Lower lobe of right lung (tissue), 2 donors: ENCODE measurements at regions not wholly inside any gene's neighbourhood (a gene's known extent, or its start where the extent isn't known, plus 50 kb on each side); places are given as distances from the start of the nearest gene placed in this dataset.
A peak's percentile ranks its signal among the peaks of the same experiment; 100 is the strongest.
"Not testable (repeated sequence)": the region's sequence is repeated elsewhere in the genome, so short reads cannot be mapped to it uniquely, and the experiment has no call there.

ENCODE experiments used
- ATAC-seq, 2 donors: fragments of 200-7000 bp; cut with Tn5 transposase; one replicate each; pipeline ENCODE4 v1.9.1; 2020 to 2022; ENCODE audit warnings: mild to moderate bottlenecking in 2 of 2, moderate library complexity in 2 of 2
- DNase-seq: peaks from one replicate; pipeline ENCODE4 v3.0.0-alpha.2; 2020
- H3K27ac ChIP-seq: fragments of 200-600 bp; one replicate; pipeline ENCODE4 v1.8.0; 2022
- H3K27me3 ChIP-seq: fragments of 200-600 bp; one replicate; pipeline ENCODE4 v1.8.0; 2022; ENCODE audit warnings: low read depth
- H3K36me3 ChIP-seq: fragments of 200-600 bp; one replicate; pipeline ENCODE4 v1.8.0; 2022; ENCODE audit warnings: mild to moderate bottlenecking
- H3K4me1 ChIP-seq: fragments of 200-600 bp; one replicate; pipeline ENCODE4 v1.8.0; 2022
- H3K4me3 ChIP-seq: fragments of 200-600 bp; one replicate; pipeline ENCODE4 v1.8.0; 2022; ENCODE audit warnings: mild to moderate bottlenecking
- H3K9me3 ChIP-seq: fragments of 200-600 bp; one replicate; pipeline ENCODE4 v1.8.0; 2022
- intact Hi-C: fragments of 100-400 bp; cut with DNase I; formaldehyde crosslinking; loops from one replicate; pipeline ENCODE4 v1.11.0; 2022
- TF ChIP-seq, protein P1 (sequence below): fragments of 200-600 bp; IDR thresholded peaks from one replicate; pipeline ENCODE4 v1.8.0; 2022; ENCODE audit warnings: antibody characterized with exemption, mild to moderate bottlenecking
- donor health status: DM: no; HTN: yes; CAD: no; lungs with severe emphysema.

DNA sequence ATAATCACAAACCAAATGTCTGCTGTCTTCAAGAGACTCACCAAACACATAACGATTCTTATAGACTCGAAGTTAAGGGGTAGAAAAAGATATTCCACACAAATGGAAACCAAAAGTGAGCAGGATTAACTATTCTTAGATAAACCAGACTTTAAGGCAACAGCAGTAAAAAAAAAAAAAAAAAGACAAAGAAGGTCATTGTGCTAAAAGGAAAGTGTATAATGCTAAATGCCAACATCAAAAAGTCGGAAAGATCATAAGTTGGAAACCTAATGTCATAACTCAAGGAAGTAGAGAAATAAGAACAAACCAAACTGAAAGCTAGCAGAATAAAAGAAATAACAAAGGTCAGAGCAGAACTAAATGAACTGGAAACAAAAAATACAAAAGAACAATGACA is 714.6 kb downstream of the SEMA5A start:
- ATAC-seq (no peak), DNase-seq (no peak)
- H3K27ac ChIP-seq, result no peak overlapping the region
- no peaks in the 10 kb centered on the region for H3K4me1 ChIP-seq
- no peak overlapping the region for H3K4me3 ChIP-seq
- H3K9me3 ChIP-seq, result no peaks in the 10 kb centered on the region
- H3K36me3 ChIP-seq, result no peaks in the 10 kb centered on the region
- no peaks in the 10 kb centered on the region for H3K27me3 ChIP-seq
- intact Hi-C loops, result no loop called here
- TF ChIP-seq, protein P1, sequence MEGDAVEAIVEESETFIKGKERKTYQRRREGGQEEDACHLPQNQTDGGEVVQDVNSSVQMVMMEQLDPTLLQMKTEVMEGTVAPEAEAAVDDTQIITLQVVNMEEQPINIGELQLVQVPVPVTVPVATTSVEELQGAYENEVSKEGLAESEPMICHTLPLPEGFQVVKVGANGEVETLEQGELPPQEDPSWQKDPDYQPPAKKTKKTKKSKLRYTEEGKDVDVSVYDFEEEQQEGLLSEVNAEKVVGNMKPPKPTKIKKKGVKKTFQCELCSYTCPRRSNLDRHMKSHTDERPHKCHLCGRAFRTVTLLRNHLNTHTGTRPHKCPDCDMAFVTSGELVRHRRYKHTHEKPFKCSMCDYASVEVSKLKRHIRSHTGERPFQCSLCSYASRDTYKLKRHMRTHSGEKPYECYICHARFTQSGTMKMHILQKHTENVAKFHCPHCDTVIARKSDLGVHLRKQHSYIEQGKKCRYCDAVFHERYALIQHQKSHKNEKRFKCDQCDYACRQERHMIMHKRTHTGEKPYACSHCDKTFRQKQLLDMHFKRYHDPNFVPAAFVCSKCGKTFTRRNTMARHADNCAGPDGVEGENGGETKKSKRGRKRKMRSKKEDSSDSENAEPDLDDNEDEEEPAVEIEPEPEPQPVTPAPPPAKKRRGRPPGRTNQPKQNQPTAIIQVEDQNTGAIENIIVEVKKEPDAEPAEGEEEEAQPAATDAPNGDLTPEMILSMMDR, result no peak

DNA sequence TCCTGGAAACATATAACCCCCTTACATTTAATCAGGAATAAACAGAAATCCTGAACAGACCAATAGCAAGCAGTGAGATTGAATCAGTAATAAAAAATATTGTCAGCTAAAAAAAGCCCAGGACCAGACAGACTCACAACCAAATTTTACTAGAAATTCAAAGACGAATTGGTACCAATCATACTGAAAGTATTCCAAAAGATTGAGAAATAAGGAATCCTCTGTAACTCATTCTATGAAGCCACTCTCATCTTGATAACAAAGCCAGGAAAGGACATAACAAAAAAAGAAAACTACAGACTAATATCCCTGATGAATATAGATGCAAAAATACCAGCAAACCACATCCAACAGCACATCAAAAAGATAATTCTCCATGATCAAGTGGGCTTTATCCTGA is 714.0 kb downstream of the SEMA5A start:
- Histone ChIP-seq H3K4me3 (no peak overlapping the region), H3K9me3 (no peaks in the 10 kb centered on the region), H3K27me3 (no peaks in the 10 kb centered on the region), H3K36me3 (no peaks in the 10 kb centered on the region), H3K27ac (no peak overlapping the region), H3K4me1 (no peaks in the 10 kb centered on the region)
- TF ChIP-seq, protein P1, result no peak
- intact Hi-C loops, result no loop called here
- DNase-seq (no peak), ATAC-seq (no peak)

DNA sequence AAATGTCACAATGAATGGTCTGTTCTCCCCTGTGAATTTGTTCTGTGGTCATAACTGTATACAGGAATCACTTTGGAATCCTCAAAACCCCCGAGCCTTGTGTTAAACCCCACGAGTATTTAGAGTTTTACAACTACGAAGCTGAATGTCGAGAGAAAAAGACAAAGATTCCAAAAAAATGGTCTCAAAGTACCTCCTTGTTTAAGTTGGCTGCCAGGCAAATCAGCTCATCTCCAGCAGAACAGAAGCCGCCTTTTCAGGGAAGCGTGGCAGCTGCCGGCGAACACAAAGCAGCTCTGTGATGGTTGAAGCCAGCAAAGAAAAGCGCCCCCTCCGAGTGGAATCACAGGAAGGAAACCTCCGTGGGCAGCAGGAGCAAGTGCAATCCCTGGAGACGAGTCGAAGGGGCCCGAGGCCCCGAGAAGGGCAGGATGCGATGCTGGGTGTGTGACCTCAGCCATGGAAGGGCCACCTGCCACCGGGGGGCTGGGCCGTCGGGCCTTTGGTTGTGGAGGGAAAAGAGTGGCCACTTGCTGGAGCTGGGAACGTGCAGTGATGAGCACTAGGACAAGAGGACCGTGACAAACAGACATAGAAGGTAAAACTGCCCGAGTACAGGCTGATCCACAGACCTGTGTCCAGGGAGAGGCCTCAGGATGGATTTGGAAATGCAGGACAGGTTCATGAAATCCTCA is 706.4 kb downstream of the SEMA5A start:
- Histone ChIP-seq H3K36me3 (no peaks in the 10 kb centered on the region), H3K4me3 (no peak overlapping the region), H3K27ac (no peak overlapping the region), H3K4me1 (no peaks in the 10 kb centered on the region), H3K27me3 (no peaks in the 10 kb centered on the region), H3K9me3 (no peaks in the 10 kb centered on the region)
- no peak for DNase-seq
- TF ChIP-seq, protein P1, result no peak
- intact Hi-C loops, result no loop called here
- no peak for ATAC-seq

DNA sequence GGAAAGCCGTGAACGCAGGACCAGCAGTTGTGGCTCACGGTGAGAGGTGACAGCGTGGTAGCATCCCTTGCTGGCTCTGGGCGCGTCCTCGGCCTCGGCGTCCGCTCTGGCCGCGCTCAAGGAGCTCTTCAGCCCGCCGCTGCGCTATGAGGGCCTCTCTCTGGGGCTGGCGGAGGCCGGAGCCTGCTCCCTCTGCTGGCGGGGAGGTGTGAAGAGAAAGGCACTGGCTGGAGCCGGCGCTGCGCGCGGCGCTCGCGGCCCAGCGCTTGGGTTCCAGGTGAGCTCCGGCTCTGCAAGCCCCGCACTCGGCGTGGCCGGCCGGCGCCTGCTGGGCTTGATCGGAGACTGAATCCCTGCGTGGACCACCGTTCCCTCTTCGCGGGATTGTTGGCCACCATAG is 705.6 kb downstream of the SEMA5A start:
- no peaks in the 10 kb centered on the region for H3K9me3 ChIP-seq
- ATAC-seq (no peak), DNase-seq (no peak)
- no peaks in the 10 kb centered on the region for H3K27me3 ChIP-seq
- intact Hi-C loops, result no loop called here
- H3K4me1 ChIP-seq, result no peaks in the 10 kb centered on the region
- TF ChIP-seq, protein P1, result no peak
- H3K27ac ChIP-seq, result no peak overlapping the region
- H3K4me3 ChIP-seq, result no peak overlapping the region
- H3K36me3 ChIP-seq, result no peaks in the 10 kb centered on the region

DNA sequence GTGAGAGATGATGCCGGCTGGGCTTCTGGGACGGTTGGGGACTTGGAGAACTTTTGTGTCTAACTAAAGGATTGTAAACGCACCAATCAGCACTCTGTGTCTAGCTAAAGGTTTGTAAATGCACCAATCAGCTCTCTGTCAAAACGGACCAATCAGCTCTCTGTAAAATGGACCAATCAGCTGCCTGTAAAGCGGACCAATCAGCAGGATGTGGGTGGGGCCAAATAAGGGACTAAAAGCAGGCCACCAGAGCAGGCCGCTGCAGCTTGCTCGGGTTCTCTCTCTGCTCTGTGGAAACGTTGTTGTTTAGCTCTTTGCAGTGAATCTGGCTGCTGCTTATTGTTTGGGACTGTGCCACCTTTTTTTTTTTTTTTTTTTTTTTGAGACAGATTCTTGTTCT is 705.1 kb downstream of the SEMA5A start:
- ATAC-seq, intact Hi-C loops, H3K27me3 ChIP-seq, H3K9me3 ChIP-seq, H3K27ac ChIP-seq, H3K4me1 ChIP-seq, DNase-seq, H3K36me3 ChIP-seq, H3K4me3 ChIP-seq: not testable (repeated sequence)

DNA sequence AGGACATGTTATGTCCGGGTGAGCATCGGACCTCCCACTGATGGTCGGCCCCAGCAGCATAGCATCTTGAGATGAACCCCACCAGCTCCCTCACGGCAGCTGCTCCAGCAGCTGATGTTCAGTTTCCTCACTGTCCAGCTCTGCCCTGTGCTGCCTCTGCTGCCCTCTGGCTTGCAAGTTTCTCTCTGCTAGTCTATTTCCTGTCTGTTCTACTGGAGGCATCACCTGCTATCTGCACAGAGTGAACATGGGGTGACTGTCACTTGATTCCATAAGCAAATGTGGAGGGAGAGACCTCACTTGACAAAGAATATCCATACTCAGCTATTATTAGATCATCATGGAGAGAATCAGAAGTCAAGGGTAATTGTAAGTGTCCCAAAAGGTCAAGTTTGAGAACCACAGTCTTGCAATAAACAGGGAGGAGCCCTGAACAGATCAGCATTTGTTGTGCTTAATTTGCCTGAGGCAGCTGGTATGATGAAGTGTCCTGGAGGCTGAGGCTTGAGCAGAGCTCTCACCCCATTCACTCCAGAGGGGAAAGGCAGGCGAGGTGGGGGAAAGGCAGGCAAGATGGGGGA is 702.8 kb downstream of the SEMA5A start:
- no peak for DNase-seq
- H3K27ac ChIP-seq, result no peak overlapping the region

More for the DNA sequence above, 702.8 kb downstream of the SEMA5A start:
- intact Hi-C loops, result no loop called here
- peak in 1 of 2 donors; percentile 18 for ATAC-seq
- Histone ChIP-seq H3K4me3 (no peak overlapping the region), H3K27me3 (no peaks in the 10 kb centered on the region), H3K9me3 (no peaks in the 10 kb centered on the region), H3K36me3 (no peaks in the 10 kb centered on the region), H3K4me1 (no peaks in the 10 kb centered on the region)
- TF ChIP-seq, protein P1, result no peak
